OCI-LY3 (cell line): ENCODE measurements at regions not wholly inside any gene's neighbourhood (a gene's known extent, or its start where the extent isn't known, plus 50 kb on each side); places are given as distances from the start of the nearest gene placed in this dataset.

Experiments used
- H2AFZ ChIP-seq: fragments of 200-600, 300-600 bp; shearing (Covaris generic); 2 replicates; pipeline ENCODE4 v1.6.0; 2014; ENCODE audit warnings: antibody characterized with exemption, low read depth, low read length
- H3K27ac ChIP-seq: fragments of 200-600, 300-600 bp; sonication (generic); 2 replicates; pipeline ENCODE4 v1.5.1; 2014; ENCODE audit warnings: mild to moderate bottlenecking, low read length, moderate library complexity, mixed read lengths
- H3K27me3 ChIP-seq: fragments of 200-600, 300-600 bp; sonication (generic); 2 replicates; pipeline ENCODE4 v1.6.1; 2014; ENCODE audit warnings: low read depth, low read length, mixed read lengths
- H3K36me3 ChIP-seq: fragments of 200-600, 300-600 bp; sonication (generic); replicated peaks from 2 replicates; pipeline ENCODE3; 2014; ENCODE audit warnings: low read depth, low read length, mixed read lengths
- H3K4me1 ChIP-seq: fragments of 300-600, 200-600 bp; sonication (generic); 2 replicates; pipeline ENCODE4 v1.6.1; 2014; ENCODE audit warnings: low read length, mixed read lengths
- H3K4me2 ChIP-seq: fragments of 200-600, 300-600 bp; sonication (generic); 2 replicates; pipeline ENCODE4 v1.6.1; 2014; ENCODE audit warnings: low read length, mixed read lengths
- H3K4me3 ChIP-seq: fragments of 300-600, 200-600 bp; sonication (generic); 2 replicates; pipeline ENCODE4 v1.5.1; 2014; ENCODE audit warnings: antibody characterized with exemption, mild to moderate bottlenecking, low read length, moderate library complexity
- H3K79me2 ChIP-seq: fragments of 300-600, 200-600 bp; shearing (Covaris generic); 2 replicates; pipeline ENCODE4 v1.6.1; 2014; ENCODE audit warnings: mild to moderate bottlenecking, low read length, mixed read lengths
- H3K9ac ChIP-seq: fragments of 300-600, 200-600 bp; shearing (Covaris generic); 2 replicates; pipeline ENCODE4 v1.6.0; 2014; ENCODE audit warnings: mild to moderate bottlenecking, low read length, moderate library complexity
- H3K9me3 ChIP-seq: fragments of 200-600, 300-600 bp; shearing (Covaris generic); 2 replicates; pipeline ENCODE4 v1.6.1; 2014; ENCODE audit warnings: low read length, mixed read lengths; ENCODE audit not compliant: insufficient read depth
- H4K20me1 ChIP-seq: fragments of 200-600, 300-600 bp; sonication (generic); 2 replicates; pipeline ENCODE4 v1.6.1; 2016; ENCODE audit warnings: low read length, mixed read lengths; ENCODE audit not compliant: insufficient read depth
- CTCF ChIP-seq: fragments of 200-600, 300-600 bp; sonication (generic); IDR thresholded peaks from 2 replicates; pipeline ENCODE4 v1.5.1; 2014; ENCODE audit warnings: antibody characterized with exemption, low read length, low read depth
- EZH2phosphoT487 ChIP-seq: fragments of 200-600 bp; shearing (Covaris generic); IDR thresholded peaks from 2 replicates; pipeline ENCODE4 v1.6.1; 2018; ENCODE audit warnings: antibody characterized with exemption, mixed run types, low read depth

GRCh38 chr1:14090531-14090930 lies 390.5 kb downstream of the PRDM2 start:
- Histone ChIP-seq H3K27me3 (no peaks in the 10 kb centered on the region), H3K4me1 (no peaks in the 10 kb centered on the region), H3K9ac (no peak overlapping the region), H3K4me3 (no peak overlapping the region), H4K20me1 (no peaks in the 10 kb centered on the region), H3K9me3 (peaks cover 6% of the 10 kb centered on the region; the same call in 1 of the 2 replicates), H2AFZ (no peak overlapping the region), H3K4me2 (no peak overlapping the region), H3K79me2 (no peaks in the 10 kb centered on the region), H3K36me3 (no peaks in the 10 kb centered on the region), H3K27ac (no peak overlapping the region)
- TF ChIP-seq CTCF: no peak
- no peak for TF ChIP-seq EZH2phosphoT487

GRCh38 chr1:14094611-14095400 lies 394.8 kb downstream of the PRDM2 start:
- Histone ChIP-seq H2AFZ (no peak overlapping the region), H3K36me3 (no peaks in the 10 kb centered on the region), H3K79me2 (no peaks in the 10 kb centered on the region), H3K4me3 (no peak overlapping the region), H3K27ac (no peak overlapping the region), H3K27me3 (0 out of 2 replicates have a peak, but pooled peaks cover 3% of the 10 kb centered on the region), H4K20me1 (no peaks in the 10 kb centered on the region), H3K4me1 (peaks cover 10% of the 10 kb centered on the region), H3K4me2 (no peak overlapping the region), H3K9ac (no peak overlapping the region), H3K9me3 (peaks cover 6% of the 10 kb centered on the region; the same call in 1 of the 2 replicates)
- TF ChIP-seq CTCF: peak; percentile 49
- TF ChIP-seq EZH2phosphoT487: no peak

GRCh38 chr1:14098294-14098913 lies 398.4 kb downstream of the PRDM2 start:
- no peak overlapping the region for H3K9ac ChIP-seq
- H4K20me1 ChIP-seq: no peaks in the 10 kb centered on the region
- H2AFZ ChIP-seq: no peak overlapping the region

More at GRCh38 chr1:14098294-14098913, 398.4 kb downstream of the PRDM2 start:
- H3K4me3 ChIP-seq: no peak overlapping the region
- no peak overlapping the region for H3K27ac ChIP-seq
- TF ChIP-seq EZH2phosphoT487 (no peak), CTCF (no peak)
- H3K9me3 ChIP-seq: no peaks in the 10 kb centered on the region
- H3K36me3 ChIP-seq: no peaks in the 10 kb centered on the region
- no peak overlapping the region for H3K4me2 ChIP-seq
- 0 out of 2 replicates have a peak, but pooled peaks cover 3% of the 10 kb centered on the region for H3K27me3 ChIP-seq
- no peaks in the 10 kb centered on the region for H3K79me2 ChIP-seq
- H3K4me1 ChIP-seq: peaks cover 10% of the 10 kb centered on the region
